ENCODE measurements at regions not wholly inside any gene's neighbourhood (a gene's known extent, or its start where the extent isn't known, plus 50 kb on each side); places are given as distances from the start of the nearest gene placed in this dataset.
"Not testable (repeated sequence)": the region's sequence is repeated elsewhere in the genome, so short reads cannot be mapped to it uniquely, and the experiment has no call there.

DNA sequence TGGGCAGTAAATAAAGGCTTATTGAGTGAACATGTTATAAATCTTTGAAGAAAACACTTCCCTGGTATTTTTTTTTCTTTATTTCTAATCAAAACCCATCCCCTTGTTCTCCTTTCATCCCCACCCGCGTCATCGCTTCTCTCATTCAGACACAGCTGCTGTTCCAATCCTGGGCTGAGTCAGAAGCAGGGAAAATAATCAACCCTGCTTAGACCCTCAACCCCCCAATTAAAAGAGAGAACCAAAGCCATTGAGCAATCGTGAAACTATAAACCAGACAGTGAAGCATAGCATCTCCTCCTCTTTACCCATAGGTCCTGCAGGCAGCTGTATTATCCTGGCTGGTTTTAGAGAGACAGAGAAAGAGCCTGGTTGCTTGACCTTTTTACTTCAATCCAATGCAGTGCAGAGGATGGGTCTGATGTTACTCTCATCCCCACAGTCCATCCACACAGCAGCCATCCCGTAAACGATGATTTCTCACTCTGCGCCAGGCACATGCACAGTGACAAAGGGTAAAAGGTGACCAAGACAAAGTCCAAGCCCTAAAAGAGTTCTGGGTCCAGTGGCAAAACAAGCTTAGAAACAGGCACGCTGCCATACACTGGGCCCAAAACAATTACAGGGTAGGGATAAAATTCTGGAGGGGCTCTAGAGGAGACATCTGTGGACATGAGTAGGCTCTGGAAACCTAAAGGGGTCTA is 238.3 kb downstream of the GALC start:
- intact Hi-C loops (cut with DNase I, micrococcal nuclease) = no loop called here
- ATAC-seq = no peak
- no peak for DNase-seq

DNA sequence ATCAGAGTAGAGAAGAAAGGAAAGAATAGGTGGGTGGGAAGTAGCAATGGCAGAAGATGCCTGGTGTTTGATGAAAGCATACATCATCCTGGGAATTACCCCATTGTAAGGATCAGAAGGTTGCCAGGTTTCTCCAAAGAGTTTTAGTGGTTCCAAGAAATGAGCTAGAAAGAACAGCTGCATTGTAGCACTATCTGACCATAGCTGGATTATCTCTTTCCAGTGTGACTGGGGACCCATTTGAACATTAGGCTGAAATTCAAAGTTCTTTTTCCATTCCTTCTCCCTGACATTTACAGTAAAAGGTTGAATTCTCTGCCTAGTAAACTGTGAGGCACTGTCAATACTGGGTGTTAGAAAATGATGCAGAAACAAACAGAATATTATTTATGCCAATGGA is 244.4 kb downstream of the GALC start:
- ATAC-seq (no peak), DNase-seq (no peak)
- intact Hi-C loops (cut with DNase I, micrococcal nuclease) = no loop called here

DNA sequence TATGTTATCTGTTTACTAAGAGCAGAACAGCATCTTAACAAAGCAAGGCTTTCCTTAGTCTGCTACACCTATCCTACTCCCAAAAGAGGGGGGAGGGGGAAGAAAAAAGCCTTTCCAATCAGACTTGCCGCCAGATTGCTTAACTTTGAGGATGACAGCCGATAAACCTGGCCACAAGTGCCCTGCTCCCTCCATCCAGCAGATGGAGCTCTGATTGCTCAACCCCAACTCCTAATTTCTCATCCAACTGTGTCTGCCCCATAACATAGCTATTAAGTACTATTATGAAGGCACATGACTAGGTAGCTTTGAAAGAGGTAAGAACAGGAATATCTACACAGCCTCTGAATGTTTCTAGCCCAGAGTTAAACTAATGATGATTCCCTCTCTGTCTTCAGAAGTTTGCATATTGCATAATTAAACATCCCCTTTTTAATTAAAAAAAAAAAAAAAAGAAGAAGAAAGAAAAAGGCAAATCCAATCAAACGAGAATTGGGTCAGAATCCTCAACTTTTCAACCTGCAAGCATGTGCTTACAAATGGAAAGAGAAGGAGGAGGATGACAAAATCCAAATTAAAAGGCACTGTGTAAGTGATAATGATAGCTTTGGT is 247.4 kb downstream of the GALC start:
- no peak for ATAC-seq
- DNase-seq = no peak
- intact Hi-C loops (cut with DNase I, micrococcal nuclease) = no loop called here

DNA sequence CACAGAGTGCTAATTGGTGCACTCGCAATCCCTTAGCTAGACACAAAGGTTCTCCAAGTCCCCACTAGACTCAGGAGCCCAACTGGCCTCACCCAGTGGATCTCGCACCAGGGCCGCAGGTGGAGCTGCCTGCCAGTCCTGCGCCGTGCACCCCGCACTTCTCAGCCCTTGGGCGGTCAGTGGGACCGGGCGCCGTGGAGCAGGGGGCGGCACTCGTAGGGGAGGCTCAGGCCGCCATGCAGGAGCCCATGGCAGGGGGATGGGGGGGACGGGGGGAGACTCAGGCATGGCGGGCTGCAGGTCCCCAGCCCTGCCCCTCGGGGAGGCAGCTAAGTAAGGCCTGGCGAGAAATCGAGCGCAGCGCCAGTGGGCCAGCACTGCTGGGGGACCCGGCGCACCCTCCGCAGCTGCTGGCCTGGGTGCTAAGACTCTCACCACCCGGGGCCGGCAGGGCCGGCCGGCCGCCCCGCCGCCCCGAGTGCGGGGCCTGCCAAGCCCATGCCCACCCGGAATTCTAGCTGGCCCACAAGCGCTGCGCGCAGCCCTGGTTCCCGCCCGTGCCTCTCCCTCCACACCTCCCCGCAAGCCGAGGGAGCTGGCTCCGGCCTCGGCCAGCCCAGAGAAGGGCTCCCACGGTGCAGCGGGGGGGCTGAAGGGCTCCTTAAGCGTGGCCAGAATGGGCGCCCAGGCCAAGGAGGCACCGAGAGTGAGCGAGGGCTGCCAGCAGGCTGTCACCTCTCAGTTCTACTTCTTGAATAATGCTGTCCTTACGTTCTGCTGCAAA is 258.2 kb downstream of the GALC start:
- intact Hi-C loops (cut with DNase I, micrococcal nuclease); DNase-seq; ATAC-seq: not testable (repeated sequence)

GRCh38 chr14:87733115-87733514 is 259.9 kb downstream of the GALC start:
- DNase-seq; intact Hi-C loops (cut with DNase I, micrococcal nuclease); ATAC-seq: not testable (repeated sequence)

DNA sequence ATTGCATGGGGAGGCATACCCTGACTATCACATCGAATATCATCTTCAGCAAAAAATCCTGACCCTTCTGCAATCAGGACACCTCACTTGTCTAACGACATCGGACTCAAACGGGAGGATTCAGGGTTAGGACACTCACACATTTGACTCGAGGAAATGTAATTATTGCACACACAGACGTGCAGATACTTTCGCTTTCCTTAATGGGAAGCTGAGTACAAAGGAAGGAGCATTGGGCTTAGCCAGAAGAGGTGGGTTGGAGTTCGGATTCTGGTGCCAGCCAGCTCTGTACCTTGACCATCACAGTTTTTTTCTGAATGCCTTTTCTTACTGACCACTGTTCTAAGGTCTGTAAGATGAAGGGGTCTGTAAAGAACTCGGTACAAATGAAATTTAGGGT is 260.4 kb downstream of the GALC start:
- intact Hi-C loops (cut with DNase I, micrococcal nuclease) = no loop called here
- DNase-seq (no peak), ATAC-seq (no peak)

- ATAC-seq = no peak
- intact Hi-C loops (cut with DNase I, micrococcal nuclease) = no loop called here
- DNase-seq = no peak
These were observed 267.7 kb downstream of the GALC start for GRCh38 chr14:87725318-87725717.

DNA sequence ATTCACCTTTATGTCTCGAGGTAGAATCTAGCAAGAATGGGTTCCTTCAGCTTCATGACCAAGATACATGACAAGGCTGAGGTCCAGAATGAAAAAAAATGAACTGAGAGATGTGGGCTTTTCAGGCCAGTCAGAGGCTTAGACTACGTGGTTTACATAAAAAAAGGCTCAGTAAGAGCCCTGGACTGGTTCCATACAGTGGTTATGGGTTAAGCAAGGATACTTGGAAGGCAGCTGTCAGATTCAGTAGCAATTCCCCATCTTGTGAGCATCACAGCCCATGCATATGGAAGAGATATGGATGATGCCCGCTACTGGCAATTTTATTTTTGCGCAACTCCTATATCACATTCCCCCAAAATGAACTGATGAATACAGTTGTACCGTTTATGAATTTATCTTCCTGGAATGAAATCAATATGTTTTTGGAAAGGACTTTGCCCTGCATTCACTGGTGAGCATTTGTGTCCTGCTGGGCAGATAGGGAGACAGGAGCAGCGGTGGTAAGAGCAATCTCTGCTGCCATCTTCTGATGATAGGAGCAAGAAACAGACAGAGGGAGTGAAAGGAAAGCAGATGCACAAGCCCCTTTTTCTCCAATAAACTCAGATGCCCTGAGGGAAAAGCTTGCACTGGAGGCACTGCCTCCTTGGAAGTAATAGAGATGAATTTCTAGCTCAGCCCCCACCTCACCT is 280.4 kb downstream of the GALC start:
- ATAC-seq (no peak), DNase-seq (no peak)
- intact Hi-C loops (cut with DNase I, micrococcal nuclease) = no loop called here

DNA sequence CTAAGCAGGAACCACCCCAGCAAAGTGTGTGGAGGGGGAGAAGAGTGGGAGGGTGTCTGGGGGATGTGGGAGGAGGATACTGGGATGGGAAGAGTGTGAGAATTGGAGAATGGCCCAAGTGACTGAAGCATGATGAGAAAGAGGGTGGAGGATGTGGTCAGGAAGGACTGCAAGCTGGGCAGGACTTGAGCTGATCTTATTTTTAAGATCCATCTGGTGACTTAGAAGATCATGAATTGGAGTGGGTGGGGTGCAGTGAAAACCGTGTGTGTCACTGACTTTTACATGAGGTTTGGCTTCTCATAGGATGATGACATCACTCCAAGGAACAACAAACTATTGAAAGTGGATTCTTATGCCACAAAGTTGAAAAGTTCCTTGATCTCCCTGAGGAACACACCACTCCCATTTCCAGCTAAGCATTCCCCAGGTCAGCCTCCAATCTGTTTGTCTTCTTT is 287.5 kb downstream of the GALC start:
- DNase-seq = no peak
- intact Hi-C loops (cut with DNase I, micrococcal nuclease) = no loop called here
- no peak for ATAC-seq

- intact Hi-C loops (cut with DNase I, micrococcal nuclease) = no loop called here
- DNase-seq = no peak
- ATAC-seq = no peak
These were observed 294.5 kb downstream of the GALC start for GRCh38 chr14:87698481-87698880.

- no peak for ATAC-seq
- intact Hi-C loops (cut with DNase I, micrococcal nuclease) = no loop called here
- DNase-seq = no peak
These were observed 296.5 kb downstream of the GALC start for GRCh38 chr14:87696485-87696884.

GRCh38 chr14:87691042-87691881 is 301.7 kb downstream of the GALC start:
- no peak for ATAC-seq
- intact Hi-C loops (cut with DNase I, micrococcal nuclease) = no loop called here

DNA sequence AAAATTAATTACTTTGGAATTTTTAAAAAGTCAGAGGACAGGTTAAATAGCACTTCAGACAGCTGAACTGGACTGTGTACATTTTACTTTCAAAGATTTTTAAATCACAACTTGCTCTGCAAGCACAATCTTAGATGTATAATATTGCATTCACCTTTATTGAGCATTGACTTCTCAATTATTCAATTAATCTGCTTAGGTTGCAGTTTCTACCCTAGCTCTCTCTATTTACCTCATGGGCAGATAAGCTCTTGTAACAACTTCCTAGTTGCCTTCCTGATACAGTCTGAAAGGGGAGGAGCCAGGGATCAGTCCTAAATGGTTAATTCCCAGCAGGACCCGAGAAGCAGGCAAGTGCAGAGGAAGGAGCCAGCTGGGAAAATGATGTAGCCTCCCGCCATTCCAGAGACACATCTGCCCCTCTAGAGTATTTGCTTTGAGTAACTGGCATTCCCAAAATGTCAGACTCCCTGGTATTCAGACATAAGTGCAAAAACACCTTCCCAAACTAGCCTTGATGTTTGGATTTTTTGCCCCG is 302.8 kb downstream of the GALC start:
- no peak for DNase-seq
- intact Hi-C loops (cut with DNase I, micrococcal nuclease) = no loop called here
- no peak for ATAC-seq

More at GRCh38 chr14:87691042-87691881, 301.7 kb downstream of the GALC start:
- no peak for DNase-seq

DNA sequence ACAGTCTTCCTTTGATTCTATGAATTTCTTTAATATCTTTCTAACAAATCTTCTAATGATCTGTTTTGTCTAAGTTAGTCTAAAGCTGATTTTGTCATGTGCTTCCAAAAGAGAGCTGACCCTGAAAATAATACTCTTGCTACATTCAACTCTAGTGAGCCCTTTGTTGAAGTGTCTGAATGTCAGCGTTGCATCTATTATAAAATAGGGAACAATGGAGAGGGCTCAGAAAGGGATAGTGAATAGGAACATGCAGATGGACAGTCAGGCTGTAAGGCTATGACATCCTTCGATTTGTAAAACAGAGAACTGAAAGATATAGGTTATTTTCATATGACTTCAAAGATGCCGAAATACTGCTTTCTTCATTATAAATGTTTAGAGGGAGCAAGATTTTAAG is 304.5 kb downstream of the GALC start:
- no peak for DNase-seq
- ATAC-seq = no peak

DNA sequence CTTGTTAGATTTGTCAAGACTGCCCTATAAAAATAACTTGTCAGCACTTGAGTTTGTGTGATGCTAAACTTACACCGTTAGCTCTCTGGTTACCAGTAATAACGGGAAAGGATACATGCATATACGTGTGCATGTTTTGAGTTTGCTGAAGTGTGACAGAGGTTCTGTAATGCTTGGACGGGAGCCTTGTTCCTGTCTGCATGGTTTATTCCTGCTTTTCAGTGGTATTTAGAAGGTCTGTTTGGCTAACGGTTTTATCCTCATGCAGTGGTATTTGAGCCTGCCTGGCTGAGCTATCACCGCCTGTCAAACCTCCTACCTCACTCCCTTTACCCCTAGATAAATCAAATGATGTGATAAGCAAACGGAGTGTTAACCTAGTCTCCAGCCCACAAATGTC is 305.6 kb downstream of the GALC start:
- intact Hi-C loops (cut with DNase I, micrococcal nuclease) = no loop called here
- ATAC-seq = no peak
- no peak for DNase-seq

More for the DNA sequence above, 304.5 kb downstream of the GALC start:
- intact Hi-C loops (cut with DNase I, micrococcal nuclease) = no loop called here

GRCh38 chr14:87686746-87687145 is 306.2 kb downstream of the GALC start:
- intact Hi-C loops (cut with DNase I, micrococcal nuclease) = no loop called here
- DNase-seq (no peak), ATAC-seq (no peak)

- intact Hi-C loops (cut with DNase I, micrococcal nuclease) = no loop called here
- no peak for DNase-seq
- no peak for ATAC-seq
These were observed 313.1 kb downstream of the GALC start for GRCh38 chr14:87679866-87680265.

- ATAC-seq (no peak), DNase-seq (no peak)
- intact Hi-C loops (cut with DNase I, micrococcal nuclease) = no loop called here
These were observed 314.4 kb downstream of the GALC start for GRCh38 chr14:87678624-87679023.

Measured in left colon (tissue), 2 donors.